SH-SY5Y (cell line): ENCODE measurements at regions not wholly inside any gene's neighbourhood (a gene's known extent, or its start where the extent isn't known, plus 50 kb on each side); places are given as distances from the start of the nearest gene placed in this dataset.

ENCODE experiments used
- GATA2 ChIP-seq: IDR thresholded peaks from 2 replicates; pipeline ENCODE4 v1.6.1; 2011; ENCODE audit warnings: mild to moderate bottlenecking, low read depth, low read length
- GATA3 ChIP-seq: IDR thresholded peaks from 2 replicates; pipeline ENCODE4 v1.6.1; 2011; ENCODE audit warnings: low read depth, mild to moderate bottlenecking, low read length, moderate library complexity

GRCh38 chr17:77441940-77442339, 301.2 kb downstream of the SEC14L1 start:
- TF ChIP-seq GATA2 (no peak), GATA3 (no peak)
